Spleen (tissue), 11 donors: ENCODE measurements at regions not wholly inside any gene's neighbourhood (a gene's known extent, or its start where the extent isn't known, plus 50 kb on each side); places are given as distances from the start of the nearest gene placed in this dataset.

ENCODE experiments used
- DNase-seq: peaks from one replicate; pipeline ENCODE4 v3.0.0-alpha.2; 2020
- H3K27ac ChIP-seq, 8 donors: fragments of 200-600 bp; sonication (generic) in 7 of 8; 1 replicate in 4 of 8; 2 replicates in 4 of 8; pipeline versions ENCODE4 v1.5.0 to v1.8.0; 2016 to 2021; ENCODE audit warnings: inconsistent platforms in 4 of 8, mild to moderate bottlenecking in 4 of 8, moderate library complexity in 1 of 8
- H3K27me3 ChIP-seq, 7 donors: fragments of 200-600 bp; sonication (generic) in 6 of 7; replicated peaks in 1 of 7; 1 replicate in 4 of 7; 2 replicates in 3 of 7; pipeline versions ENCODE4 v1.5.0 to v1.8.0; 2016 to 2021; ENCODE audit warnings: inconsistent platforms in 3 of 7, mild to moderate bottlenecking in 1 of 7
- H3K36me3 ChIP-seq, 6 donors: fragments of 200-600 bp; sonication (generic) in 5 of 6; 1 replicate in 4 of 6; 2 replicates in 2 of 6; pipeline versions ENCODE4 v1.5.0 to v1.8.0; 2016 to 2021; ENCODE audit warnings: inconsistent platforms in 2 of 6
- H3K4me1 ChIP-seq, 6 donors: fragments of 200-600 bp; sonication (generic) in 5 of 6; 1 replicate in 3 of 6; 2 replicates in 3 of 6; pipeline versions ENCODE4 v1.5.0 to v1.8.0; 2016 to 2021; ENCODE audit warnings: inconsistent platforms in 3 of 6
- H3K4me3 ChIP-seq, 8 donors: fragments of 200-600 bp; sonication (generic) in 7 of 8; 1 replicate in 4 of 8; 2 replicates in 4 of 8; pipeline versions ENCODE4 v1.5.0 to v1.8.0; 2016 to 2021; ENCODE audit warnings: inconsistent platforms in 4 of 8, mild to moderate bottlenecking in 4 of 8, moderate library complexity in 2 of 8
- H3K9me3 ChIP-seq, 8 donors: fragments of 200-600 bp; sonication (generic) in 7 of 8; 1 replicate in 4 of 8; 2 replicates in 4 of 8; pipeline versions ENCODE4 v1.5.0 to v1.8.0; 2016 to 2021; ENCODE audit warnings: inconsistent platforms in 4 of 8
- CTCF ChIP-seq, 11 experiments: fragments of 200-600 bp in 7 of 11; fragments of 450-650 bp in 4 of 11; sonication (generic) in 4 of 11; IDR thresholded peaks in 8 of 11; conservative IDR thresholded peaks in 3 of 11; 1 replicate in 7 of 11; 2 replicates in 4 of 11; pipeline versions ENCODE4 v1.4.0 to v1.8.0; 2016 to 2021; ENCODE audit warnings: antibody characterized with exemption in 11 of 11, inconsistent platforms in 4 of 11, mild to moderate bottlenecking in 1 of 11
- POLR2A ChIP-seq, 3 donors: fragments of 450-650 bp; IDR thresholded peaks; one replicate each; pipeline ENCODE4 v1.5.1; 2017; ENCODE audit warnings: antibody characterized with exemption in 3 of 3, mild to moderate bottlenecking in 1 of 3
- POLR2AphosphoS5 ChIP-seq, 3 donors: sonication (generic); formaldehyde crosslinking; IDR thresholded peaks; one replicate each; pipeline ENCODE4 v1.5.1; 2017; ENCODE audit warnings: antibody characterized with exemption in 3 of 3
- WGBS, 5 donors: extraction: QIAGEN DNeasy Blood & Tissue Kit in 3 of 5; methylation state at CpG; one replicate each; pipeline versions ENCODE4 v1.1.5 to v1.1.7; 2013 to 2018; 5-methylcytosine and 5-hydroxymethylcytosine counted together
- intact Hi-C: fragments of 100-400 bp; cut with DNase I; formaldehyde crosslinking; loops from one replicate; pipeline ENCODE4 v1.15.0; 2023; ENCODE audit warnings: low total_unique reads
- donor health status: healthy with polysubstance abuse.
- donor health status: DM: no; HTN: no; CAD: no; lungs with moderate emphysema.
- donor health status: DM: no; HTN: no; CAD: no.
- donor health status: Bipolar disorder and iron deficiency.
- donor health status: healthy.
- donor health status: DM: no; HTN: no; CAD: no.
- donor health status: DM: yes; HTN: yes; CAD: no.

GRCh38 chr2:11920993-11921583 is 174.7 kb downstream of the LPIN1 start:
- TF ChIP-seq POLR2A (IDR thresholded peaks at IDR 0.05) (no peak), CTCF (IDR thresholded peaks at IDR 0.05 in 8 of 11, conservative IDR thresholded peaks at IDR 0.05 in 3 of 11) (no peak), POLR2AphosphoS5 (IDR thresholded peaks at IDR 0.05) (no peak)
- Histone ChIP-seq H3K9me3 (no peaks in the 10 kb centered on the region), H3K4me1 (peaks cover 0 to 12% (median 5%) of the 10 kb centered on the region in 6 donors), H3K36me3 (no peaks in the 10 kb centered on the region), H3K4me3 (no peak overlapping the region), H3K27me3 (no peaks in the 10 kb centered on the region), H3K27ac (no peak overlapping the region)
- intact Hi-C loops: no loop called here
- 60 to 70% (median 66%) methylated on average over 6 of the region's 6 CpGs for WGBS, 5 donors
- DNase-seq: no peak

- TF ChIP-seq CTCF (IDR thresholded peaks at IDR 0.05 in 8 of 11, conservative IDR thresholded peaks at IDR 0.05 in 3 of 11) (no peak), POLR2A (IDR thresholded peaks at IDR 0.05) (no peak), POLR2AphosphoS5 (IDR thresholded peaks at IDR 0.05) (no peak)
- no peak overlapping the region for H3K4me3 ChIP-seq
- DNase-seq: no peak
- H3K9me3 ChIP-seq: no peaks in the 10 kb centered on the region
- no peaks in the 10 kb centered on the region for H3K27me3 ChIP-seq
- H3K4me1 ChIP-seq: peaks cover 0 to 12% (median 5%) of the 10 kb centered on the region in 6 donors
- 91 to 93% (median 92%) methylated on average over 4 of the region's 4 CpGs for WGBS, 5 donors
- H3K27ac ChIP-seq: no peak overlapping the region
- intact Hi-C loops: no loop called here
- H3K36me3 ChIP-seq: no peaks in the 10 kb centered on the region
Measured at GRCh38 chr2:11922294-11922693, 175.9 kb downstream of the LPIN1 start.

GRCh38 chr2:11923935-11924334 is 177.5 kb downstream of the LPIN1 start:
- no peaks in the 10 kb centered on the region for H3K27me3 ChIP-seq
- H3K36me3 ChIP-seq: no peaks in the 10 kb centered on the region
- TF ChIP-seq POLR2A (IDR thresholded peaks at IDR 0.05) (no peak), POLR2AphosphoS5 (IDR thresholded peaks at IDR 0.05) (no peak), CTCF (IDR thresholded peaks at IDR 0.05 in 8 of 11, conservative IDR thresholded peaks at IDR 0.05 in 3 of 11) (no peak)
- no peaks in the 10 kb centered on the region for H3K9me3 ChIP-seq
- DNase-seq: no peak
- no peak overlapping the region for H3K4me3 ChIP-seq
- no peak overlapping the region for H3K27ac ChIP-seq
- peaks cover 0 to 12% (median 5%) of the 10 kb centered on the region in 6 donors for H3K4me1 ChIP-seq
- 87 to 94% (median 92%) methylated on average over 5 of the region's 5 CpGs for WGBS, 5 donors
- intact Hi-C loops: no loop called here

- Histone ChIP-seq H3K36me3 (no peaks in the 10 kb centered on the region), H3K27ac (no peak overlapping the region), H3K4me1 (peaks cover 0 to 15% (median 9%) of the 10 kb centered on the region in 6 donors), H3K9me3 (no peaks in the 10 kb centered on the region), H3K4me3 (no peak overlapping the region), H3K27me3 (no peaks in the 10 kb centered on the region)
- WGBS, 5 donors: 88 to 98% (median 94%) methylated on average over 11 of the region's 11 CpGs
- no peak for DNase-seq
- intact Hi-C loops: no loop called here
- TF ChIP-seq POLR2AphosphoS5 (IDR thresholded peaks at IDR 0.05): no peak
- no peak for TF ChIP-seq POLR2A (IDR thresholded peaks at IDR 0.05)
- no peak for TF ChIP-seq CTCF (IDR thresholded peaks at IDR 0.05 in 8 of 11, conservative IDR thresholded peaks at IDR 0.05 in 3 of 11)
Measured at GRCh38 chr2:11925295-11926066, 179.0 kb downstream of the LPIN1 start.
